ENCODE measurements at regions not wholly inside any gene's neighbourhood (a gene's known extent, or its start where the extent isn't known, plus 50 kb on each side); places are given as distances from the start of the nearest gene placed in this dataset.

DNA sequence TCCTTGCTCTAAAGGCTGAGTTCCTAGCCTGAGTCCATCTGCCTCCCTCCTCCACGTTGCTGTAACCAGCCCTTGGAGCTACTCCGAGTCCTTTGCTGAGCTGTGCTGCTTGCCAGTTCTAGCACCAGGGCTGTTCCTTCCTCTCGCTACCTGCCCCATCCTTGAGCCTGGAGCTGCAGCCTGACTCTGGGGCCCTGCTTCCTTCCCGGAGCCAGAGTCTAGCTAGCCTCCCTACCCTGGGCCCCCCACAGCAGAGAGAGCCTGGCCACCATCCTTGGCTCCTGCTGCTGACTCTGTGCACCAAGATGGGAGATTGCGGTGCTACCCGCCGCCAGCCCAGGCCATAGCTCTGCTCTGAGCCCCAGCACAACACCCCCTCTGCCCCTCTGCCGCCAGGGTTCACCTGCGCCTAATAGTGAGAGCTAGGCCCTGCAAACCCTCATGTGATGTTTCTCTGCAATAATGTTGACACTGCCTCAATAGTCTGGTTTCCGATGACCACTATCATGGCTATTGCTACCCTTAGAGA, 135.9 kb upstream of the ASB18 start:
- H3K4me1 Mint-ChIP-seq (ENCODE audit: low read depth), result no peaks in the 10 kb centered on the region

DNA sequence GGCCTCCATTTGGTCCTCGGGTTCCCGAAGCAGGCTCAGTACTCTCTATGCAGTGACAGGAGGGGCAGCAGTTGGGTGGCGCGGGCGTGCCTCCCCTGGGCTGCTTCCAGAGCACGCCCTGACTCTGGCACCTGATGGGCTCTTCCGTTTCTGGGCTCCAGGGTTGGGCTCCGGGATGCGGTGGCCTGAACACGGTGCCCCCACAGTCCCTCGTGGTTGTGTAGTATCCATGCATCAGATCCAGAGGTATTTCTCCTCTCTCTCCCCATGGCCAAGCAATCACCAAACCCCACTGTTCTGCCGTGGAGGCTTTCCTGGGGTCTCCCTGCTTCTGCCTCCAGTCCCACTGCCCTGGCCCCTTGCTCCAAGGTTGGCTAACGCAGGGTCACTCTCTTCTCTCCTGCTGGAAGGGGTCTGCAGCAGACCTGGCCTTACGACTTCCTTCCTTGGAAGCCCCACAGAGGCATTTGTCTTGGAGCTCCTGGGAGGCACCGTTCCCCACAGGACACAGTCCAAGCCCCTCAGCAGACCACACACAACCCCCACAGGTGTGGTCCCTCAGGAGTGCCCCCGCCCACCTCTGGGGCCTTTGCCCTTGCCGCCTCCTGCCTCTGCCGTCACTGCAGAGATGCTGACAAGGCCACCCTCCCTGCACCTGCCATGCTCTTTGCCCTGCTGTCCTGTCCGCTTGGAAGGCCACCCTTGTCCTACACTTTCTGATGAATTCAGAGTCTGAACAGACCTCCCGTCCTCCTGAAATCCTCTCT, 136.6 kb upstream of the ASB18 start:
- no peak overlapping the region for H3K4me3 Mint-ChIP-seq (ENCODE audit: unreplicated experiment)
- H3K9me3 Mint-ChIP-seq (ENCODE audit: low read depth), result no peaks in the 10 kb centered on the region
- H3K36me3 Mint-ChIP-seq (ENCODE audit: low read depth), result no peaks in the 10 kb centered on the region
- peaks cover 2% of the 10 kb centered on the region for H3K27me3 Mint-ChIP-seq (ENCODE audit: low read depth)
- H3K27ac Mint-ChIP-seq (ENCODE audit: unreplicated experiment), result no peak overlapping the region
- H3K4me1 Mint-ChIP-seq (ENCODE audit: low read depth), result no peaks in the 10 kb centered on the region
- TF ChIP-seq, protein P1, sequence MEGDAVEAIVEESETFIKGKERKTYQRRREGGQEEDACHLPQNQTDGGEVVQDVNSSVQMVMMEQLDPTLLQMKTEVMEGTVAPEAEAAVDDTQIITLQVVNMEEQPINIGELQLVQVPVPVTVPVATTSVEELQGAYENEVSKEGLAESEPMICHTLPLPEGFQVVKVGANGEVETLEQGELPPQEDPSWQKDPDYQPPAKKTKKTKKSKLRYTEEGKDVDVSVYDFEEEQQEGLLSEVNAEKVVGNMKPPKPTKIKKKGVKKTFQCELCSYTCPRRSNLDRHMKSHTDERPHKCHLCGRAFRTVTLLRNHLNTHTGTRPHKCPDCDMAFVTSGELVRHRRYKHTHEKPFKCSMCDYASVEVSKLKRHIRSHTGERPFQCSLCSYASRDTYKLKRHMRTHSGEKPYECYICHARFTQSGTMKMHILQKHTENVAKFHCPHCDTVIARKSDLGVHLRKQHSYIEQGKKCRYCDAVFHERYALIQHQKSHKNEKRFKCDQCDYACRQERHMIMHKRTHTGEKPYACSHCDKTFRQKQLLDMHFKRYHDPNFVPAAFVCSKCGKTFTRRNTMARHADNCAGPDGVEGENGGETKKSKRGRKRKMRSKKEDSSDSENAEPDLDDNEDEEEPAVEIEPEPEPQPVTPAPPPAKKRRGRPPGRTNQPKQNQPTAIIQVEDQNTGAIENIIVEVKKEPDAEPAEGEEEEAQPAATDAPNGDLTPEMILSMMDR (IDR thresholded peaks at IDR 0.05), result no peak
- no peak for DNase-seq (ENCODE audit: low spot score)

More for the DNA sequence above, 135.9 kb upstream of the ASB18 start:
- H3K27me3 Mint-ChIP-seq (ENCODE audit: low read depth), result peaks cover 2% of the 10 kb centered on the region
- no peaks in the 10 kb centered on the region for H3K9me3 Mint-ChIP-seq (ENCODE audit: low read depth)
- no peak overlapping the region for H3K4me3 Mint-ChIP-seq (ENCODE audit: unreplicated experiment)
- H3K27ac Mint-ChIP-seq (ENCODE audit: unreplicated experiment), result no peak overlapping the region
- H3K36me3 Mint-ChIP-seq (ENCODE audit: low read depth), result no peaks in the 10 kb centered on the region
- TF ChIP-seq, protein P1 (IDR thresholded peaks at IDR 0.05), result no peak
- no peak for DNase-seq (ENCODE audit: low spot score)

DNA sequence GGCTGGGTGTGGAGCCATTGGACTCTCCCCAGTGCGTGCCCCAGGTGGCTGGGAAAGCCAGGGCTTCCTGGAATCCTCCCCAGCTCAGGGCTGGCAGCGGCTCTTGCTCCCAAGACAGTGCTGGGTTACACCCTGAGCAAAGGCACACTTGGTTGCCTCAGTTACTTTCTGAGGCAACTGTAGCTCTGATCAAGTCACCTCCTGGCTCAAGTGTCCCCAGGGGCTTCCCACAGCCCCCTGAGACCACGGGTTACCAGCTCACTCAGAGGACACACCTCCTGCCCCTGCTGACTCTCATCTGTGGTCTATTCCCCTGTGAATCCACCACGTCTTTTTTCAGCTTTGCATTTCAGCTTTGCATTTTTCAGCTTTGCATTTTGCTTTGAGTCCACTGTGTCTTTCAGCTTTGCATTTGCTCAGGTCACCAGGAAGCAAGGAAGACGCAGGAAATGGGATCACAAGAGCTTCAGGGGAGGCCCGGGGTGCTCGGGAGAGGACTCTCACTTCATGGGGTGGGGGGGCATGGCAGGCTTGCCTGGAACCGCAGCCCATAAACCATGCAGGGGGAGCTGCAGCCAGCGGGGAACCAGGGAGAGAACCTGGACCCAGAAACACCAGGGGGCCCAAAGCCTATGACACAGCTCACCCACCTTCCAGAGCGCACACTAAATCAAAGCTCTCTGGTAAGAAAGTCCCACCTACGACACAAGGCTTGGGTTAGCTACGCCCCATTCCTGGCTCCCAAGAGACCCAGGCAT, 138.0 kb upstream of the ASB18 start:
- no peak for DNase-seq (ENCODE audit: low spot score)
- no peak overlapping the region for H3K4me3 Mint-ChIP-seq (ENCODE audit: unreplicated experiment)
- peaks cover 2% of the 10 kb centered on the region for H3K27me3 Mint-ChIP-seq (ENCODE audit: low read depth)
- TF ChIP-seq, protein P1 (IDR thresholded peaks at IDR 0.05), result no peak
- no peaks in the 10 kb centered on the region for H3K4me1 Mint-ChIP-seq (ENCODE audit: low read depth)
- H3K9me3 Mint-ChIP-seq (ENCODE audit: low read depth), result no peaks in the 10 kb centered on the region
- H3K36me3 Mint-ChIP-seq (ENCODE audit: low read depth), result no peaks in the 10 kb centered on the region
- no peak overlapping the region for H3K27ac Mint-ChIP-seq (ENCODE audit: unreplicated experiment)

DNA sequence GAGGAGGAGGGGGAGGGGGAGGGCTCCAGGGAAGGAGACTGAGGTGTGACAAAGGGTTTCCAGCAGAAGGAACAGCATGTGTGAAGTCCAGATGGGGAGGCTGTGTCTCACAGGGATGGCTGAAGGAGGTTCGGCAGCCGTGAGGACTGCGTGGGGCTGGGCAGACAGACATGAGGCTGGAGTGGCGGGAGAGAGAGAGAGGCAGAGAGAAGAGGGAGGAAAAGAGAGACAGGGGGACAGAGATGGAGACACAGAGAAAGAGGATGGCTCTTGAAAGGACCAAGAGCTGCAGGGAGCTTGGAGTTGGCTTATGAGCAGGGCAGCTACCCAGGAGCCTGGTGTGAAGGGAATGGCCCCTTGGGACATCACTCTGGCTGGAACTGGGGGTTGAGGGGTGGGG, 138.9 kb upstream of the ASB18 start:
- H3K36me3 Mint-ChIP-seq (ENCODE audit: low read depth), result no peaks in the 10 kb centered on the region
- DNase-seq (ENCODE audit: low spot score), result no peak
- TF ChIP-seq, protein P1 (IDR thresholded peaks at IDR 0.05), result no peak
- H3K4me3 Mint-ChIP-seq (ENCODE audit: unreplicated experiment), result no peak overlapping the region
- no peaks in the 10 kb centered on the region for H3K9me3 Mint-ChIP-seq (ENCODE audit: low read depth)
- H3K4me1 Mint-ChIP-seq (ENCODE audit: low read depth), result no peaks in the 10 kb centered on the region
- no peak overlapping the region for H3K27ac Mint-ChIP-seq (ENCODE audit: unreplicated experiment)
- H3K27me3 Mint-ChIP-seq (ENCODE audit: low read depth), result peaks cover 2% of the 10 kb centered on the region

DNA sequence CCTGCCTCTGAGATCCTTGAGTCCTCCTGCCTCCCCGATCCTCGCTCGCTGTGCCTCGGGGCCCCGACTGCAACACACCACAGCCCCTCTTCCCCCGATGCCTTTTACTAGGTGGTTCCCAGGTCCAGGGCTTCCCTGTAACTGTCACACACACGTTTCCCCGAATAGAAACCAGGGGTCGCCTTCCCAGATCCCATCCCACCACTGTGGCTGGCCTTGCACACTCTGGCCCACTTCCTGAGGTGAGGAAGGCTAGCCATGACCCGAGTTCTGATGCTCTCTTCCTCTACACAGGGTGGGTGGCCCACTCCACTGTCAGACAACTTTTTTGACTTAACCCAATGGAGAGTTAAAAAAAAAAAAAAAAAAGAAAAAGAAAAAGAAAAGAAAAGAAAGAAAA, 139.6 kb upstream of the ASB18 start:
- no peak overlapping the region for H3K4me3 Mint-ChIP-seq (ENCODE audit: unreplicated experiment)
- DNase-seq (ENCODE audit: low spot score), result no peak
- no peaks in the 10 kb centered on the region for H3K9me3 Mint-ChIP-seq (ENCODE audit: low read depth)
- H3K4me1 Mint-ChIP-seq (ENCODE audit: low read depth), result no peaks in the 10 kb centered on the region
- H3K36me3 Mint-ChIP-seq (ENCODE audit: low read depth), result no peaks in the 10 kb centered on the region
- peaks cover 2% of the 10 kb centered on the region for H3K27me3 Mint-ChIP-seq (ENCODE audit: low read depth)
- no peak overlapping the region for H3K27ac Mint-ChIP-seq (ENCODE audit: unreplicated experiment)
- TF ChIP-seq, protein P1 (IDR thresholded peaks at IDR 0.05), result no peak
